ENCODE measurements at regions not wholly inside any gene's neighbourhood (a gene's known extent, or its start where the extent isn't known, plus 50 kb on each side); places are given as distances from the start of the nearest gene placed in this dataset.
A peak's percentile ranks its signal among the peaks of the same experiment; 100 is the strongest.

- no peak for DNase-seq
Measured at GRCh38 chr20:60803335-60804055, 448.6 kb upstream of the CDH4 start.

DNA sequence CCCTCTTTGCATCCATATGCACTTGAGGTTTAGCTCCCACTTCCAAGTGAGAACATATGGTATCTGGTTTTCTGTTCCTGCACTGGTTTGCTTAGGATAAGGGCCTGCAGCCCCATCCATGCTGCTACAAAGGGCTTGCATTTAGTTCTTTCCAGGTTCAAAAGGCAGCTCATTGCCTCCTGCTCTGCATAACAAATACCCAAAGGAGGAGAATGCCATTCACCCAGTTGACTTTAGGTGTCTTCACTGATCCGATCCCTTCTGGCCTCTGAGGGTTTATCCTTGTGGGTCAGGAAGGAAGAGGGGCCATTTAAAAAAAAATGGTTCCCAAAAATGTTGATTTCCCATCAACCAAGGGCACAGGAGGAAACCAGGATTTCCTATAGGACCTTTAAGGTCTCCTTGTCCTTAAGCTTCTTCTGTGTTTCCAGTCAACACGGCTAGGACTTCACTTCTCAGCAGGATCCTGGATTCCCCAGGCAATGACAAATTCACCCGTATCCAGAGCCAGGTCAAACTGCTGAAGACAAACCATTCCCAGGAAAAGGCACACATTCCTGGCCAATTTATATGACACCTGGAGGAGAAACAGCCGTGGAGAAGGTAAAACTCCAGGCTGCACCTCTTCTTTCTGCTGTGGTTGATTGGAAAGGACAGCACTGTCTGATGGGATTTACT, 447.7 kb upstream of the CDH4 start:
- DNase-seq: no peak

DNA sequence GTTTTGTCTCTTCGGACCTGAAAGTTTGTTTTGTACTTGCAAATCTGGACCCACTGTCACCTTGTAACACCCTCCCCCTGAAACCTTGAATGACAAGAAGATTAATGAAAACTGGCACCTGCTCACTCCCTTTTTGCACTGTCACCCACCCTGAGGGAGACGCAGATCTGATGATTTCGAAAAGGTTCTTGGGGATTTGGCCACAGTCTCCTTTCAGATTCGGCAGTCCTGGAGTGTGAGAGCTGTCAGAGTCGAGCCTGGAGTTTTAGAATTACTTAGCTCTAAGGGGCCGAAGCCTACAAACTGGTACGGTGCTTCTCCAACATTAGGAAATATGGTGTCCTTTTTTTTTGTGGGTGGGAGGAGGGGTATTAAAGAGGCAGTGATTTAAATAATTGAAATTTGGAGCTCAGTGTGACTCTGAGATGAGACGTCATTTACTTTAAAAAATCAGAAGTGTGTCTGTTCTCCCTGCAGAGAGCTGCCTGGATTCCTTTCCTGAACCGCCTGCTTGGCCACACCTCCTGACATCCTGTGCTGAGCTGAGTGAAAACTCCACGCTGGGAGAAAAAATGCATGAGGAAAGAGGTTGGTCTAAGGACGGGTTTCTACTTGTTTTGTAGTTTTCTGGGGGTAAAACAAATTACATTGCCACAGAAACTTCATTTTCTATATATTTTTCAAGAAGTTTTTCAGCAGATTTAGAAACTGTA, 447.0 kb upstream of the CDH4 start:
- no peak for DNase-seq

GRCh38 chr20:60806354-60806753, 445.7 kb upstream of the CDH4 start:
- DNase-seq: no peak

DNA sequence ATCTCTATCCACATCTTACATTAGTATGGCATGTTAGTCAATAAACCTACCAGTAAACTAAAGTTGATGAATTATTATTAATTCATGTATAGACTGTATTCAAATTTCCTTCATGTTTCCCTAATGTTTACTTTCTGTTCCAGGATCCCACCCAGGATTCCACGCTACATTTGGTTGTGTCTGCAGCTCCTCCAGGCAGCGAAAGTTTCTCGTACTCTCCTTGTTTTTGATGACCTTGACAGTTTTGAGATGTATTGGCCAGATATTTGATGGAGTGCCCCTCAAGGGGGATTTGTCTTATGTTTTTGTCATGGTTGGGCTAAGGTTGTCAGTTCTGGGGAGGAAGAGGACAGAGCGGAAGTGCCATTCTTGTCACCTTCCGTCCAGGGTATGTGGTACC, 445.2 kb upstream of the CDH4 start:
- no peak for DNase-seq

DNA sequence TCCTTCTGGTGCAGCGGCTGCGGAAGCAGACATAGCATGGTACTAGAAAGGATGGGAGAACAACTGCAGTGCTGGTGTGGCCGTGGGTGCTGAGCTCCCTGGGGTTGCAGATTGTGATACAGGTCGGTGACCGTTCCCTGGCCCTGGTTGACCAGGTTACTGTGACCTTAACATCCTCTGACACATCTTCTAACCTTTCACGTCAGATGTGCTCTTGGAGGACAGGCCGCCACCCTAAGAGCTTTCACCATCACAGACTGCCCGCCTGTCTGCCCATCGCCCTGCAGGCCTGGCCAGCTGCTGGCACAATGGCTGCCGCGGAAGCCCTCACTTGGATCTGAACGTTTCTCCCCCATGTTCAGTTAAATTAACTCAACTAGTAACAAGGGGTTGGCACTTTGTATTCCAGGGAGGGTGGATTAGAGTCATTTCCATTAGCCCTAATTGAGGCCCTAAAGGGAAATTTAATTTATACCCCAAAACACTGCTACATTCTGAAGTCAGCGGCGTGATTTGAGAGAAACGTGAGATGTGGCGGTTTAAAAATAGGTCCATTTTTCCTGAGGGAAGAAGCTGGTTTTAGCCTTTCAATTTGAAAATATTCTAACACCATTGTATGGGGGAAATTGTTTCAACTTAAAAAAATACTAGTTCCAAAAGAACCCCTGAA, 443.9 kb upstream of the CDH4 start:
- DNase-seq: no peak

- DNase-seq: no peak
Measured at GRCh38 chr20:60808701-60809100, 443.4 kb upstream of the CDH4 start.

GRCh38 chr20:60810561-60810960, 441.5 kb upstream of the CDH4 start:
- no peak for DNase-seq

DNA sequence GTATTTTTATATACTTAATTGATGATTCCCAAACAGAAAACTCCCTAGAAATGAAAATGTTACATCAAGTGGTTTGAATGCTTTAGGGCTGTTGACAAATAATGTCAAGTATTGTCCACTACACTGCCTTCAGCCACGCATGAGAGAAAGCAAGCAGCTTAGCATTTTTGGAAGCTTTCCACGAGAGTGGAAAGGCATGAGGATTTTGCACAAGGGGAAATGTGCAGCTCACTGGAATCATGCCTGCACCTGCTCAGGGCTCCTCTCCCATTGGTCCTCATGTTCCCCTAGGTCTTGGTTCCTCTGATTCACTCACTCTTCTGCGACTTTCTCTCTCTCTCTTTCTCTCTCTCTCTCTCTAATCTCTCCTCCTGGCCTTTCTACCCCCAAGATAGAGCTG, 439.5 kb upstream of the CDH4 start:
- no peak for DNase-seq

GRCh38 chr20:60813066-60813465, 439.0 kb upstream of the CDH4 start:
- DNase-seq: no peak

GRCh38 chr20:60815656-60816055, 436.4 kb upstream of the CDH4 start:
- no peak for DNase-seq

DNA sequence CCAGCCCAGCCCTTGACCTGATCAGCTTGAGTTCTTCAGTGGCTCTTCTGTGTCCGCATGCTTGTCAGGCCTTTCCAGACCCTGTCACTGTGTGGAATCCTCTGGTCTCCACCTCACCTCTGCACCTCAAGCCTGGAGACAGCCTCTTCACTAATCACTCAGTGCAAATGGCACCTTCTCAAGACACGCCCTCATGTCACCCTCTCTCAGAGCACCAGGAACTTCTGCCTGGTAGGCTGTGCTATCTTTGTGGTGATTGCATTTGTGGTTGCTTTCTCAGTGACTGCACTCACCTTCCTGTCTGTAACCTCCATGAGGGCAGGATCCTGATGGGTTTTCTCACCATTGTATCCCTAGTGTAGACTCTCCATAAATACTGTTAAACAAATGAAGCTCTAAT, 435.2 kb upstream of the CDH4 start:
- DNase-seq: no peak

DNA sequence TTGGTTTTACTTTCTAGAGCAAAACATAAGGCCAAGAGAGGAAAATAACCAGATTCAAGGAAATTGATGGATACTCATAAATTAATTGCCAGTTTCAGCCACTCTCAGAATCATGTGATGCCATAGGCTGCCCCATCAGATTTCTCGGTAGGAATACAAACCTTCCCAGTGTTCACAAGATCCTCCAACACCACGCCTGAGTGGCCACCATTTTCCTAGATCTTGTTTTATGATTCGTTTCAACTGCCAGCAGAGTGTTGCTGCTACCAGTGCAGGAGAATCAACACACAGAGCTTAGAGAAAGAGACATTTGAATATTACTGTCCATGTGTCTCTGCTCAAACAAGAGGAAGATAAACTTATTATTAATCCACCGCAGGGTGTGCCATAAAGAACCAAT, 434.2 kb upstream of the CDH4 start:
- no peak for DNase-seq

GRCh38 chr20:60819511-60819910, 432.6 kb upstream of the CDH4 start:
- DNase-seq: no peak

DNA sequence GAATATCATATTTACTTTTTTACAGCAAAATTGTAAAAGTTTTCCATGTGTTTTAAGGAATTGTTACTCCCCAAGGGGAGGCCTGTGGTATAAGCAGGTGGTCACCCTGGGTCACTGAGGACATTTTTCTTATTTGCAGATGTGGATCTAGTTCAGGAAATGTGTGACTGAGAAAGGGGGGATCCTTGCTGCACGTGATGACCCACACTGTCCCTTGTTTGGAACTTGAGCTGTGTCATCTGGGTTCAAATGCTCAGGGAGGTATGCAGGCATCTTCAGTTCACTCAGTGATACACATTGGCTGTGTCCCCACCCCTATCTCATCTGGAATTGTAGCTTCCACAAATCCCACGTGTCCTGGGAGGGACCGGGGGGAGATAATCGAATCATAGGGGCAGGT, 431.9 kb upstream of the CDH4 start:
- no peak for DNase-seq

DNA sequence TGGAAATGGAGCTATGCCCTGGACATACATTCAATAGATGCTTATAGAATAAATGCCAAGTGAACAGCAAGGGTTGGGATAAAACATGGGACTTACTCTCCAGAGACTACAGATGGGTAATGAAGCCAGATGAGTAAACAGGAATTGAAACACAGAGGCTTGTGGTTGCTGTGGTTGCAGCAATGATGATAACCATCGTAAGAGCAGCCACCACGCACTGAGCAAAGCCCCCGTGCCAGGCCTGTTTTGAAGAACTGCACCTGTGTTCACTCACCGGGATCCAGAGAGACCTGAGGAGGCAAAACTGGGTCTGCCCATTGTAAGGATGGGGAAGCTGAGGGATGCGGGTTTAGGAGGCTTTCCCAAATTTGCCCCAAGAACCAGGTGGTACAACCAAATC, 431.1 kb upstream of the CDH4 start:
- no peak for DNase-seq

GRCh38 chr20:60822699-60823607, 429.1 kb upstream of the CDH4 start:
- no peak for DNase-seq

DNA sequence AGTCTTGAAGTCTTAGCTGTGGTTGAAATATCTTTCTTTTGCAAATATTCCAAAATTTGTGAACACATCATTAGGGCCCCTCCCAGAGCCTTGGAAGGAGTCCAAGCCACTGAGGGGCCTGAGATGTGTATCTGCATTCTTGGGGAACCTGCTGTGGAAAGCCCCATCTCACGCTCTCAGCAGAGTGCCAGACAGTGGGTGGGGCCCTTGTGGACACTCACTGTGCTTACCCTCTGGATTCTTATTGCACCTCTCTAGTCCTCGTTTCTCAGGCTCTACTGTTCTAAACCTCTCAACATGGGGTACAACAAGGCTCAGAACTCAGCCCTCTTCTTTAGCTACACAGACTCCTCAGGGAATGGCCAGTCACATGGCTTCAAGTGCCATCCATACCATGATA, 416.2 kb upstream of the CDH4 start:
- no peak for DNase-seq

DNA sequence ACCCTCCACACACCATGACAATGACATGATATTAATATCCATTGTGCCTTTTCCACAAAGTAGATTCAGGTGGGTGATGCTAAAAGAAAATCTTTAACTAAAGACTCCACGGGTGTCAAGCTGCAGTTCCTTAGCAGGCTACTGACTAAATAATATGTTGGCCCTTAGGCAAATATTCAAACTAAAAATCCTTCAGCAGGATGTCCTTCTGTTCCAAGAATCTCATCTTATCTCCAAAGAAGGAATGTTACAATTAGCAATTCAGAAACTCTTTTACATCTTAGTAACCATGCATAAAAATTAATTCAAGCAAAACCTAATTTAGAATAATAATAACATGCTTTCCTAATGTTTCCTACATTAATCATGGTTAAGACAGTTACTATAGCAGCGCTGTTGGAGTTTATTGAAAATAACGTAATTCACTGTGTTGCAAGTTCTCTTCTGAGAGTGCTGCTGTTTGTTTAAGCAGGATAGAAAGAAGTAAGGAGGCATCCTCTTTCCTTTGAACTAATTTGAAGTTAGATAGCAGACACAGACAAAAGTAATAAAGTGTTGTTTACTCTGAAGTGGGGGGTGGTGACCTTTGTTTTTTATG, 414.8 kb upstream of the CDH4 start:
- DNase-seq: peak; percentile 27

DNA sequence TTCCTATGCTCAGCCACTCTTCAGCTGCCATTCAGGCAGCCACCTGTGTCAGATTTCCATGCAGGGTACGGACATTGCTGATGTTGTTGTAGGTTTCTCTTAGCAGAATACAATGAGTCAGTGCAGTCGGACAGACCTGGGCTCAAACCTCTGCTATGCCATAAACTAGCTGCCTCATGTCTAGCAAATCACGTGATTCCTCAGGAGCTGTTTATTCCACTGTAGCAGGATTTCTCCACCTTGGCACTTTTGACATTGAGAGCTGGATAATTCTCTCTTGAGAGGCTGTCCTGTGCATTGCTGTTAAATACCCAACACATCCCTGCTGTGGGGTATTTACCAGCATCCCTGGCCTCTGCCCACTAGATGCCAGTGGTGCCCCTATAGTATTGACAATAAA, 413.8 kb upstream of the CDH4 start:
- no peak for DNase-seq

- no peak for DNase-seq
Measured at GRCh38 chr20:60840971-60841370, 411.1 kb upstream of the CDH4 start.
